CD14-positive monocyte (primary cell): ENCODE measurements at regions not wholly inside any gene's neighbourhood (a gene's known extent, or its start where the extent isn't known, plus 50 kb on each side); places are given as distances from the start of the nearest gene placed in this dataset.

Experiments
- DNase-seq, 3 donors: peaks; one replicate each; pipeline ENCODE4 v3.0.0-alpha.2; 2011 to 2022
- H2AFZ ChIP-seq: 2 replicates; pipeline ENCODE4 v1.6.0; 2012; ENCODE audit warnings: mild to moderate bottlenecking, low read depth, low read length, inconsistent platforms; ENCODE audit not compliant: insufficient read depth, poor library complexity, severe bottlenecking
- H3K27ac ChIP-seq, 2 donors: 1 replicate in 1 of 2; 2 replicates in 1 of 2; pipeline ENCODE4 v1.5.1; 2012 to 2013; ENCODE audit warnings: low read length in 2 of 2, control low read depth in 1 of 2, inconsistent platforms in 1 of 2, low read depth in 1 of 2, mild to moderate bottlenecking in 1 of 2
- H3K27me3 ChIP-seq, 2 donors: one replicate each; pipeline versions ENCODE4 v1.6.0 to v1.6.1; 2011 to 2013; ENCODE audit warnings: low read length in 2 of 2; ENCODE audit not compliant: control insufficient read depth in 2 of 2, insufficient read depth in 2 of 2
- H3K36me3 ChIP-seq, 2 donors: replicated peaks in 1 of 2; 1 replicate in 1 of 2; 2 replicates in 1 of 2; pipeline versions ENCODE4 v1.5.1 to v1.6.1; 2012 to 2013; ENCODE audit warnings: low read length in 2 of 2, control low read depth in 1 of 2, inconsistent platforms in 1 of 2, mild to moderate bottlenecking in 1 of 2; ENCODE audit not compliant: insufficient read depth in 2 of 2, control insufficient read depth in 1 of 2
- H3K4me1 ChIP-seq, 2 donors: 1 replicate in 1 of 2; 2 replicates in 1 of 2; pipeline versions ENCODE4 v1.5.1 to v1.6.1; 2012 to 2013; ENCODE audit warnings: low read length in 2 of 2, control low read depth in 1 of 2, inconsistent platforms in 1 of 2, mild to moderate bottlenecking in 1 of 2, moderate library complexity in 1 of 2; ENCODE audit not compliant: insufficient read depth in 2 of 2, control insufficient read depth in 1 of 2
- H3K4me2 ChIP-seq: replicated peaks from 2 replicates; pipeline ENCODE3; 2012; ENCODE audit warnings: low read length, moderate library complexity, mild to moderate bottlenecking; ENCODE audit not compliant: poor library complexity, severe bottlenecking; ENCODE audit errors: extremely low read depth
- H3K4me3 ChIP-seq, 3 experiments: fragments of 200-600 bp in 1 of 3; sonication (generic) in 1 of 3; replicated peaks in 1 of 3; 1 replicate in 2 of 3; 2 replicates in 1 of 3; pipeline ENCODE4 v1.5.1; 2011 to 2013; ENCODE audit warnings: low read length in 3 of 3, mild to moderate bottlenecking in 3 of 3, control low read depth in 2 of 3, low read depth in 2 of 3, inconsistent platforms in 1 of 3, moderate library complexity in 1 of 3
- H3K79me2 ChIP-seq: 2 replicates; pipeline ENCODE4 v1.6.0; 2012; ENCODE audit warnings: mild to moderate bottlenecking, control low read depth, inconsistent platforms, low read length, moderate library complexity; ENCODE audit not compliant: insufficient read depth
- H3K9ac ChIP-seq: 2 replicates; pipeline ENCODE4 v1.6.0; 2017; ENCODE audit warnings: low read length, mild to moderate bottlenecking; ENCODE audit not compliant: insufficient read depth, poor library complexity, severe bottlenecking
- H3K9me3 ChIP-seq, 2 donors: replicated peaks in 1 of 2; 1 replicate in 1 of 2; 2 replicates in 1 of 2; pipeline versions ENCODE4 v1.5.1 to v1.6.1; 2012 to 2013; ENCODE audit warnings: low read length in 2 of 2, control low read depth in 1 of 2; ENCODE audit not compliant: control insufficient read depth in 1 of 2, insufficient read depth in 1 of 2
- H4K20me1 ChIP-seq: 2 replicates; pipeline ENCODE4 v1.6.0; 2012; ENCODE audit warnings: mild to moderate bottlenecking, low read length, control low read depth, moderate library complexity; ENCODE audit not compliant: insufficient read depth
- H3K27ac Mint-ChIP-seq, 7 donors: one replicate each; pipeline ENCODE4 v1.8.0; 2020; ENCODE audit warnings: mild to moderate bottlenecking in 7 of 7, mixed read lengths in 7 of 7, moderate library complexity in 6 of 7, inconsistent platforms in 2 of 7
- H3K27me3 Mint-ChIP-seq, 3 donors: one replicate each; pipeline ENCODE4 v1.8.0; 2021 to 2022; ENCODE audit warnings: low read depth in 3 of 3, mild to moderate bottlenecking in 3 of 3, mixed read lengths in 3 of 3, moderate library complexity in 3 of 3, inconsistent platforms in 1 of 3
- H3K36me3 Mint-ChIP-seq, 2 donors: one replicate each; pipeline ENCODE4 v1.8.0; 2020; ENCODE audit warnings: mixed read lengths in 2 of 2, inconsistent platforms in 1 of 2, mild to moderate bottlenecking in 1 of 2
- H3K4me1 Mint-ChIP-seq: one replicate; pipeline ENCODE4 v1.8.0; 2020; ENCODE audit warnings: mild to moderate bottlenecking, mixed read lengths
- H3K4me3 Mint-ChIP-seq, 2 donors: one replicate each; pipeline ENCODE4 v1.8.0; 2020; ENCODE audit warnings: mild to moderate bottlenecking in 2 of 2, mixed read lengths in 2 of 2, moderate library complexity in 1 of 2
- H3K9me3 Mint-ChIP-seq, 7 donors: one replicate each; pipeline ENCODE4 v1.8.0; 2020 to 2022; ENCODE audit warnings: mixed read lengths in 7 of 7, mild to moderate bottlenecking in 6 of 7, moderate library complexity in 6 of 7, inconsistent platforms in 2 of 7
- CTCF ChIP-seq: fragments of 200-600 bp; IDR thresholded peaks from one replicate; pipeline ENCODE4 v1.8.0; 2022; ENCODE audit warnings: antibody characterized with exemption, mild to moderate bottlenecking
- WGBS: methylation state at CpG from one replicate; pipeline ENCODE4 v1.1.5; 2013; ENCODE audit warnings: missing lambda C conversion rate; ENCODE audit not compliant: insufficient coverage; 5-methylcytosine and 5-hydroxymethylcytosine counted together
- intact Hi-C, 2 donors: fragments of 100-400 bp; cut with micrococcal nuclease; formaldehyde crosslinking; loops; one replicate each; pipeline versions ENCODE4 v1.15.0 to v1.15.1; 2023

DNA sequence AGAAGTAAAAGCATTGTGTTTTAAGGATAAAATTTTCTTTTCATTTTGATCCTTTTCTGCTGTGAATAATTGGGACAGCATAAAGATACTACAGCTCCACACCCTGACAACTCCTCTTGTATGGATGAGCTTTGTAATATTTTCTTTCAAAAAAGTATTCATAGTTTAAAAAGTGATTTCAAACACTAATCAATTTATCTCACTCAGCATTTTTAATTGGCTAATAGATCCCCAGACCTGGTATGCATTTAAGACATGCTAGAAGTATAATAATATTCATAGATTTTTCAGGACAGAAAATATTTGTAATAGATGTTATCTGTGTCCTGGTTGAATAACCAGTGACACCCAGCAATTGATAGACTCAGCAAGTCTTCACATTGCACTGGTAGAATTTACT, 510.7 kb downstream of the RIT2 start:
- no peak overlapping the region for H3K4me3 ChIP-seq
- H4K20me1 ChIP-seq: no peaks in the 10 kb centered on the region
- no peak overlapping the region for H3K27ac ChIP-seq
- no peak overlapping the region for H2AFZ ChIP-seq
- peaks cover 0 to 2% (median 0%) of the 10 kb centered on the region in 3 donors for H3K27me3 Mint-ChIP-seq
- no peaks in the 10 kb centered on the region for H3K36me3 Mint-ChIP-seq
- no peak for DNase-seq
- no peak for TF ChIP-seq CTCF
- no peaks in the 10 kb centered on the region for H3K27me3 ChIP-seq
- H3K4me2 ChIP-seq: no peak overlapping the region
- H3K4me1 ChIP-seq: no peaks in the 10 kb centered on the region
- H3K4me3 Mint-ChIP-seq: no peak overlapping the region
- H3K79me2 ChIP-seq: no peaks in the 10 kb centered on the region
- no peaks in the 10 kb centered on the region for H3K36me3 ChIP-seq
- intact Hi-C loops: no loop called here
- H3K4me1 Mint-ChIP-seq: no peaks in the 10 kb centered on the region
- no peak overlapping the region for H3K27ac Mint-ChIP-seq
- H3K9ac ChIP-seq: no peak overlapping the region
- H3K9me3 Mint-ChIP-seq: peaks cover 0 to 8% (median 2%) of the 10 kb centered on the region in 7 donors
- peaks cover 0 to 4% of the 10 kb centered on the region in 2 donors for H3K9me3 ChIP-seq

GRCh38 chr18:42606886-42607495, 508.5 kb downstream of the RIT2 start:
- no peak for TF ChIP-seq CTCF
- intact Hi-C loops: no loop called here
- H3K79me2 ChIP-seq: no peaks in the 10 kb centered on the region
- H3K9ac ChIP-seq: no peak overlapping the region
- H3K27me3 Mint-ChIP-seq: peaks cover 0 to 2% (median 0%) of the 10 kb centered on the region in 3 donors
- H3K36me3 Mint-ChIP-seq: no peaks in the 10 kb centered on the region
- no peak overlapping the region for H3K27ac Mint-ChIP-seq
- peaks cover 7 to 12% of the 10 kb centered on the region in 2 donors for H3K9me3 ChIP-seq
- H3K4me1 Mint-ChIP-seq: no peaks in the 10 kb centered on the region
- H2AFZ ChIP-seq: no peak overlapping the region
- WGBS: 85% methylated on average over 2 of the region's 4 CpGs
- H3K4me3 ChIP-seq: no peak overlapping the region
- no peaks in the 10 kb centered on the region for H3K4me1 ChIP-seq
- H3K27ac ChIP-seq: no peak overlapping the region
- H4K20me1 ChIP-seq: no peaks in the 10 kb centered on the region
- no peak for DNase-seq
- H3K4me3 Mint-ChIP-seq: no peak overlapping the region
- no peak overlapping the region for H3K4me2 ChIP-seq
- H3K36me3 ChIP-seq: no peaks in the 10 kb centered on the region
- H3K9me3 Mint-ChIP-seq: peaks cover 1 to 15% (median 8%) of the 10 kb centered on the region in 7 donors
- no peaks in the 10 kb centered on the region for H3K27me3 ChIP-seq
